Left cardiac atrium (tissue), 4 donors: ENCODE measurements at regions not wholly inside any gene's neighbourhood (a gene's known extent, or its start where the extent isn't known, plus 50 kb on each side); places are given as distances from the start of the nearest gene placed in this dataset.
"Not testable (repeated sequence)": the region's sequence is repeated elsewhere in the genome, so short reads cannot be mapped to it uniquely, and the experiment has no call there.

Experiments used
- ATAC-seq, 2 donors: fragments of 200-7000 bp; cut with Tn5 transposase; one replicate each; pipeline ENCODE4 v1.9.1; 2020; ENCODE audit warnings: mild to moderate bottlenecking in 2 of 2, moderate library complexity in 2 of 2
- DNase-seq: peaks from one replicate; pipeline ENCODE4 v3.0.0-alpha.2; 2020
- intact Hi-C, 2 donors: fragments of 100-400 bp; cut with DNase I; formaldehyde crosslinking; loops; one replicate each; pipeline versions ENCODE4 v1.14.1 to v1.15.1; 2022 to 2023
- donor health status: DM: no; HTN: yes; CAD: no.
- donor health status: DM: no; HTN: yes; CAD: no; lungs with severe emphysema.
- donor health status: DM: yes; HTN: yes; CAD: no.
- donor health status: Dilated cardiomyopathy.

- DNase-seq (no peak), ATAC-seq (no peak)
- intact Hi-C loops: no loop called here
Measured at GRCh38 chr13:65401315-65401714, 1828.8 kb downstream of the PCDH9 start.

DNA sequence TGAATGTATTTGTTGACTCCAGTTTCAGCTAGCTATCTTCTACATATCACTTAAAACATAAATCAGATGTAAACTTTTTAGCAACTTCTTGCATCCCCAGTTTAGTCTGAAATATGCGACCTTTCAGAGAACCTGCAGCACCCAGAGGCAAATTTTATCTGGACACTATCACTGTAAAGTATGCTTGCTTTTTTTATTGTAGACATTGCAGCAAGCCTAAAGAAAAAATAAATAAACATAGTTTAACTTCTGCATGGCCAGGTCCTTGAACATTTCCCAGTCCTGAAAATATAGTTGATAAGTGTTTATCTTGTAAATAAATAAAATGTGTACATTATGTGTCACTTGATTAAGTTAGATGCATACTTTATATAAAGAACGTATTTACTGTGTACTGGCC, 1829.4 kb downstream of the PCDH9 start:
- DNase-seq (no peak), ATAC-seq (no peak)
- intact Hi-C loops: no loop called here

DNA sequence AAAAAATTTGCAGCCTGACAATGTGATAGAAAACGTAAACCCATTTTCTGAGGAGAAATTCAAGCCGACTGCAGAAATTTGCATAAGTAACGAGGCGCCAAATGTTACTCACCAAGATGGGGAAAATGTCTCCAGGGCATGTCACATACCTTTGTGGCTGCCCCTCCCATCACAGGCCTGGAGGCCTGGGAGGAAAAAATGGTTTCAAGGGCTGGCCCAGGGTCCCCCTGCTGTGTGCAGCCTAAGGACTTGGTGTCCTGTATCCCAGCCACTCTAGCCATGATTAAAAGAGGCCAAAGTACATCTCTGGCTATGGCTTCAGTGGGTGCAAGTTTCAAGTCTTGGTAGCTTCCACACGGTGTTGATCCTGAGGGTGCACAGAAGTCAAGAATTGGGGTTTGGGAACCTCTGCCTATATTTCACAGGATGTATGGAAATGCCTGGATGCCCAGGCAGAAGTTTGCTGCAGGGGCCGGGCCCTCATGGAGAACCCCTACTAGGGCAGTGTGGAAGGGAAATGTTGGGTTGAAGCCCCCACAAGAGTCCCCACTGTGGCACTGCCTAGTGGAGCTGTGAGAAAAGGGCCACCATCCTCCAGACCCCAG, 1842.3 kb downstream of the PCDH9 start:
- DNase-seq (no peak), ATAC-seq (no peak)
- intact Hi-C loops: no loop called here

DNA sequence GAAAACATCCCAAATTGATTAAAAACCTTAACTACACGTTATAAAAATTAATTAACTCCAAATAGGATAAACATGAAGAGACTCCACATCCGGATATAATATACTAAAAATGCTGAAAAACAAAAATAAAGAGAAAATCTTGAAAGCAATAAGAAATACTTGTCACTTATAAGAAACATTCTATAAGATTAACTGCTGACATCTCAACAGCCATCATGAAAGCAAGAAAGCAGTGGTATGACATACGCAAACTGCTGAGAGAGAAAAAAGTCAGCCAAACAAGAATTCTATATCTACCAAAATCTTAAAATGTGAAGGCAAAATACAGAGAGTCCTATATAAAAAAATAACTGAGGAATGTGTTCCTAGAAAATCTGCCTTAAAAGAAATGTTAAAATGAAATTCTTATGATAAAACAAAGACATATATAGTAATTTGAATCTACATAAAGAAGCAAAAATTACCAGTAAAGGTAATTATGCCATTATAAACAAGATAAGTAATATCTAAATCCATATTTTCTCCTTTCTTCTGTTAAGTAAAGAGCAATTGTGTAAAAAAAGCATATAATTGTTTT, 1851.1 kb downstream of the PCDH9 start:
- intact Hi-C loops: no loop called here
- no peak for ATAC-seq
- DNase-seq: no peak

GRCh38 chr13:65378484-65378883, 1851.7 kb downstream of the PCDH9 start:
- no peak for ATAC-seq

DNA sequence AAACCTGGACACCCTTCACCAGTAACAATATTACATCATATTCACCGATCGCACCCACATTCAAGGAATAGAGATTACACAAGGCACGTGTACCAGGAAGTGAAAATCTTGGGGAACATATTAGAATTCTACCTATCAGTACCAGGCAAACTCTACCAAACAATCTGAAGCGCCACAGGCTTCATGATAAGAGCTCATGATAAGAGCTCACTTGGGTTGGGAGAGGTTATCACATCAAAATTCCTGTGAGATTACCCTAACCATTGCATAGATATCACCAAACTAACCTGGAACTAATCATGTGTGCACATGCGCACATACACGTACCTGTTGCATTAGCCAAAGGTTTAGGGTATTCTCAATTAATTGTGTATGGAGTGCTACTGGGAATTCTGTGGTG, 1861.3 kb downstream of the PCDH9 start:
- intact Hi-C loops: no loop called here
- no peak for ATAC-seq
- no peak for DNase-seq

More at GRCh38 chr13:65378484-65378883, 1851.7 kb downstream of the PCDH9 start:
- intact Hi-C loops: no loop called here
- DNase-seq: no peak

- intact Hi-C loops: no loop called here
- ATAC-seq: no peak
Measured at GRCh38 chr13:65353951-65354350, 1876.2 kb downstream of the PCDH9 start.

DNA sequence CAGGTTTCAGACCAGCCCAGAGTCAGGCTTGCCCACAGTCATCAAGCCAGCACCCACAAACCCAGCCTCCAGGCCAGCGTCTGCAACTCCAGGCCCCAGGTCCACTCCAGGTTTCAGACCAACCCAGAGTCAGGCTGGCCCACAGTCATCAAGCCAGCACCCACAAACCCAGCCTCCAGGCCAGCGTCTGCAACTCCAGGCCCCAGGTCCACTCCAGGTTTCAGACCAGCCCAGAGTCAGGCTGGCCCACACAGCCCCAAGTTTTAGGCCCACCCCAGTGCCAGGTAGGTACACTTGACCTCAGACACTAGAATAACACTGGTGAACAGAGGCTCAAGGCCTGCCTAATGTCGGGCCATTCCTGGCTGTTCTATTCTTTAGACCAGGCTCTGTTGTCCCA, 1877.0 kb downstream of the PCDH9 start:
- ATAC-seq, intact Hi-C loops, DNase-seq: not testable (repeated sequence)

More at GRCh38 chr13:65353951-65354350, 1876.2 kb downstream of the PCDH9 start:
- no peak for DNase-seq

DNA sequence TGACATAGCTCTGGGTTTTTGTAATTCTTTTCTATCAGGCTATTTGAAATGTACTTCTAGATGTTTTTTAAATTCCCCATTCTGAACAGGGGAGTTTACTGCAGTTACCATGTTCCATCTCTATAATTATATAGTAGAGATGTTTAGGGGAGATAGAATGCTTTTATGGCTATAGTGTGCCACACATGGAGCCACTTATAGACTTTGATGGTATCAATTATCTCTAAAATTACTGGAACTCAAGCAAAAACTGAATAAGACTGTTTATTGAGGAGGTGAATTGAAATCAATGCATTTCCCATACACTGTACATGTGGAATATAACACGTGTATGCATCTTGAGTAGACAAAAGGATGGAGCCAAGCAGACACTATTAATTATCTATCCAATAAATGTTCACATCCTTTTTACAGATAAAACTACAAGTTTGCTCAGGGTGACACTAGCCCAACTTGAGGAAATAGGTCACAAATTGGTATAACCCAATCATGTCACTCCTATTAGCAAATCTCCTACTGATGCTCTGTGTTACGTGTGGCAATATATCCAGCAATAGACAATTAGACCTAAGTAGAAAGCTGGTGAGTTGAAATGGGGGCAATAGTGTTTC, 1882.6 kb downstream of the PCDH9 start:
- DNase-seq (no peak), ATAC-seq (no peak)
- intact Hi-C loops: no loop called here

- no peak for DNase-seq
- intact Hi-C loops: no loop called here
- no peak for ATAC-seq
Measured at GRCh38 chr13:65343898-65344663, 1886.1 kb downstream of the PCDH9 start.

DNA sequence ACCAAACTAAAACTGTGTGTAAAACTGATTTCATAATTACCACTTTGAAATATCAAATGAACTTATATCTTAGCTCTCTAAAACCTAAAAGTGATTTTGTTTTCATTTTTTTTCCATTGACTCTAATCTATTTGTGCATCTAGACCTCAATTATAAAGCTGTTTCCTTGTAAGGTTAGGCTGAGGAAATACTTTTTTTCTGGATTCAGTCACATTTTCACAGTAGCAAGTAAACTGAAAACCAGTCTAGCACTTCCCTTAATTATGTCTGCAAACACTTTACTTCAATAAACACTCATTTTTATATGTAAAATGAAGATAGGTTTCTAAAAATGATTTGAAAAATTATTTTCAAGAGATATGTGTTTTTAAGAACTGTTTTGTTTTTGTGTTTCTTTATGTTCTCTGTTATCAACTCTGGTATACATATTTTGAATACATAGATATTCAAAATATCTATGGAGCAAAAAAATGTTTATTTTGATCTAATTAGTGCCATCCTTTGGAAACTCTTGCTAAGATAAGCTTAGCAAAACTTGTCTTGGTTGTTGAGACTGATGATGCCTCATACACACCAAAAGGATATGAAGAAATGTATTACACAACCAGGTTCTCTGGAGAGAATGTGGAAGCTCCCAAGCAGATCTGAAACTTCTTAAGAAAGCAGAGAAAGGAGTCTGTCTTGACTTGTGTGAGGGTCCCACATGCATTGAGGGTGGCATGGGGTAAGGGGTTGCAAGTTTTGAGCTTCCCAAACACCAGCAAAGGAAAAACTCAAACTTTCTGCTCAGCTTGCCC, 1887.4 kb downstream of the PCDH9 start:
- no peak for DNase-seq
- intact Hi-C loops: no loop called here
- ATAC-seq: no peak

DNA sequence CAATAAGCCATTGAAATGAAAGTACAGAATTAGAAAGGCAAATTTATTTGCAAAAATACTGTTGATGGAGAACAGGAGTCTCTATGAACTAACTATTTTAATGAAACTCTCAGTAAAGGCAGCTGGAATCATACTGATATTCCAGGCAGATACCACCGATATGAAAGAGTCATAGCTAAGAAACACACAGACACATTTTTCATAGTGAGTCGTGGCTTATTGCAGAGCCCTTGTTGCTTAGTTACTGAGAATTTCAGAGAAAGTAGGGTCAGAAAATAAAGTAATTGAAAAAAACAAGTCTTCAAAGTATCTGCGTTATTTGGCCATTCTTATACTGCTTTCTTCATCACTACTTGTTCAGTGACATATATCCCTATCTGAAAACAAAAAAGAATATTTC, 1890.9 kb downstream of the PCDH9 start:
- ATAC-seq (no peak), DNase-seq (no peak)
- intact Hi-C loops: no loop called here

- DNase-seq (no peak), ATAC-seq (no peak)
- intact Hi-C loops: no loop called here
Measured at GRCh38 chr13:65336916-65337315, 1893.2 kb downstream of the PCDH9 start.

- intact Hi-C loops: no loop called here
- no peak for ATAC-seq
- no peak for DNase-seq
Measured at GRCh38 chr13:65336087-65336749, 1893.9 kb downstream of the PCDH9 start.

- DNase-seq (no peak), ATAC-seq (no peak)
- intact Hi-C loops: no loop called here
Measured at GRCh38 chr13:65330691-65331090, 1899.4 kb downstream of the PCDH9 start.

- ATAC-seq (no peak), DNase-seq (no peak)
- intact Hi-C loops: no loop called here
Measured at GRCh38 chr13:65330287-65330686, 1899.8 kb downstream of the PCDH9 start.

GRCh38 chr13:65323192-65323591, 1906.9 kb downstream of the PCDH9 start:
- intact Hi-C loops, DNase-seq, ATAC-seq: not testable (repeated sequence)

- intact Hi-C loops, DNase-seq, ATAC-seq: not testable (repeated sequence)
Measured at GRCh38 chr13:65321423-65321822, 1908.7 kb downstream of the PCDH9 start.

DNA sequence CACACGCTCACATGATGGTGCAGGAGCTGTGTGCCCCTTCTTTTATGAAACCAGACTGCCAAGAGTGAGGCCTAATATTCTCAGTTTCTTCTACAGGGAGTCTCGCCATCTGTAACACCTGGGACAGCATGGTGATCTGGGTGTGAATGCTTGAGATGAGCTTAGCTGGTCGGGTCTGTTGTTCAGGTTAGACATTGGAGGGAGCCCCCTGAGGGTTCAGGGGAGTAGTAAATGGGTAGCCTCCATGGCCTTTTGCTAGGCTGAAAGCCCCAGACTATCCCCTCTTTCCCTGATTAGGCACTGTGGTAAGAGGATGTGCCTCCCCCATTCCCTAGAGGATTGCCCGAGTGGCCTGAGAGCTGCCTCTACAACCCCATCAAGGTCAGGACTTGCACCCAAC, 1916.1 kb downstream of the PCDH9 start:
- no peak for ATAC-seq
- DNase-seq: no peak
- intact Hi-C loops: no loop called here
